BE2C (cell line): ENCODE measurements at regions not wholly inside any gene's neighbourhood (a gene's known extent, or its start where the extent isn't known, plus 50 kb on each side); places are given as distances from the start of the nearest gene placed in this dataset.

Experiments used
- DNase-seq: peaks from one replicate; pipeline ENCODE4 v3.0.0-alpha.2; 2020
- H3K27me3 ChIP-seq: fragments of 250-450 bp; sonication (Bioruptor Pico); 2 replicates; pipeline ENCODE4 v1.5.1; 2020; ENCODE audit warnings: mild to moderate bottlenecking
- H3K36me3 ChIP-seq: fragments of 250-450 bp; sonication (Bioruptor Pico); 2 replicates; pipeline ENCODE4 v1.5.1; 2020; ENCODE audit warnings: mild to moderate bottlenecking
- H3K4me1 ChIP-seq: fragments of 250-450 bp; sonication (Bioruptor Pico); 2 replicates; pipeline ENCODE4 v1.5.1; 2020
- H3K4me3 ChIP-seq: 2 replicates; pipeline ENCODE4 v1.5.1; 2011; ENCODE audit warnings: low read depth, low read length
- H3K9me3 ChIP-seq: fragments of 250-450 bp; sonication (Bioruptor Pico); 2 replicates; pipeline ENCODE4 v1.5.1; 2020
- CTCF ChIP-seq: IDR thresholded peaks from 2 replicates; pipeline ENCODE4 v1.5.1; 2012; ENCODE audit warnings: mild to moderate bottlenecking, low read depth, low read length

GRCh38 chr9:94005272-94005901 lies 50.2 kb upstream of the BARX1 start:
- Histone ChIP-seq H3K36me3 (no peaks in the 10 kb centered on the region), H3K27me3 (peaks cover 17% of the 10 kb centered on the region), H3K9me3 (no peaks in the 10 kb centered on the region), H3K4me1 (no peaks in the 10 kb centered on the region), H3K4me3 (no peak overlapping the region)
- no peak for DNase-seq
- no peak for TF ChIP-seq CTCF
